ENCODE measurements at regions not wholly inside any gene's neighbourhood (a gene's known extent, or its start where the extent isn't known, plus 50 kb on each side); places are given as distances from the start of the nearest gene placed in this dataset.

GRCh38 chr19:30679153-30679702 is 307.0 kb downstream of the ZNF536 start:
- peaks cover 4% of the 10 kb centered on the region for H3K27me3 Mint-ChIP-seq (ENCODE audit: low read depth)
- Histone ChIP-seq H2BK120ac (ENCODE audit: low read depth, low read length, poor library complexity, severe bottlenecking) (no peak overlapping the region), H2BK5ac (ENCODE audit: insufficient read length, low read length) (no peak overlapping the region), H3K23ac (ENCODE audit: insufficient read length, low read depth, low read length) (no peak overlapping the region), H2AFZ (ENCODE audit: low read length) (no peak overlapping the region), H4K8ac (replicated peaks; ENCODE audit: insufficient read length, low read depth, low read length) (no peak overlapping the region), H3K18ac (ENCODE audit: insufficient read length, low read depth, low read length) (no peak overlapping the region), H3K56ac (ENCODE audit: insufficient read length, low read depth, low read length) (no peak overlapping the region), H3K27me3 (ENCODE audit: insufficient read depth, low read length) (no peaks in the 10 kb centered on the region), H2BK20ac (ENCODE audit: low read depth, low read length, poor library complexity, severe bottlenecking) (no peak overlapping the region), H3K79me2 (ENCODE audit: insufficient read depth, low read length) (no peaks in the 10 kb centered on the region), H3K23me2 (ENCODE audit: insufficient read length, low read depth, low read length, poor library complexity, severe bottlenecking) (no peaks in the 10 kb centered on the region), H4K5ac (ENCODE audit: insufficient read length, low read depth, low read length) (no peak overlapping the region), H3T11ph (ENCODE audit: low read length) (no peak overlapping the region), H4K91ac (ENCODE audit: insufficient read length, low read depth, low read length) (no peak overlapping the region), H3K27ac (ENCODE audit: insufficient read length, low read depth, low read length) (no peak overlapping the region), H2BK15ac (ENCODE audit: low read depth, low read length) (no peak overlapping the region), H3K14ac (ENCODE audit: insufficient read depth, low read length) (no peak overlapping the region), H3K79me1 (ENCODE audit: insufficient read depth, low read depth, low read length, poor library complexity, severe bottlenecking) (no peaks in the 10 kb centered on the region), H2AK5ac (ENCODE audit: insufficient read length, low read length) (no peak overlapping the region), H4K20me1 (ENCODE audit: control insufficient read depth, insufficient read depth, insufficient read length) (no peaks in the 10 kb centered on the region), H3K9ac (ENCODE audit: extremely low read depth, insufficient read length, low read length) (no peak overlapping the region), H3K4ac (ENCODE audit: low read depth, low read length) (no peak overlapping the region), H3K4me2 (ENCODE audit: insufficient read depth, insufficient read length, low read length) (no peak overlapping the region), H3K4me1 (ENCODE audit: insufficient read depth, low read length) (no peaks in the 10 kb centered on the region), H3K9me3 (ENCODE audit: control insufficient read depth, low read depth, low read length) (no peaks in the 10 kb centered on the region), H2BK12ac (ENCODE audit: insufficient read length, low read depth, low read length) (no peak overlapping the region)
- no peaks in the 10 kb centered on the region; a peak in 1 of 5 replicates for H3K9me3 Mint-ChIP-seq
- no peak overlapping the region for H3K27ac Mint-ChIP-seq
- peaks cover 2 to 3% of the 10 kb centered on the region in 2 experiments; a peak in 1 of 4 replicates for H3K4me1 Mint-ChIP-seq
- WGBS (ENCODE audit: extremely low coverage, insufficient read length, low lambda C conversion rate): no CpG with 5 or more reads among the region's 16 CpGs
- no peak for DNase-seq
- no peak overlapping the region for H3K4me3 Mint-ChIP-seq
- H3K36me3 Mint-ChIP-seq (ENCODE audit: insufficient read depth in 1 of 3, low read depth in 3 of 3): no peaks in the 10 kb centered on the region
- TF ChIP-seq, protein P1, sequence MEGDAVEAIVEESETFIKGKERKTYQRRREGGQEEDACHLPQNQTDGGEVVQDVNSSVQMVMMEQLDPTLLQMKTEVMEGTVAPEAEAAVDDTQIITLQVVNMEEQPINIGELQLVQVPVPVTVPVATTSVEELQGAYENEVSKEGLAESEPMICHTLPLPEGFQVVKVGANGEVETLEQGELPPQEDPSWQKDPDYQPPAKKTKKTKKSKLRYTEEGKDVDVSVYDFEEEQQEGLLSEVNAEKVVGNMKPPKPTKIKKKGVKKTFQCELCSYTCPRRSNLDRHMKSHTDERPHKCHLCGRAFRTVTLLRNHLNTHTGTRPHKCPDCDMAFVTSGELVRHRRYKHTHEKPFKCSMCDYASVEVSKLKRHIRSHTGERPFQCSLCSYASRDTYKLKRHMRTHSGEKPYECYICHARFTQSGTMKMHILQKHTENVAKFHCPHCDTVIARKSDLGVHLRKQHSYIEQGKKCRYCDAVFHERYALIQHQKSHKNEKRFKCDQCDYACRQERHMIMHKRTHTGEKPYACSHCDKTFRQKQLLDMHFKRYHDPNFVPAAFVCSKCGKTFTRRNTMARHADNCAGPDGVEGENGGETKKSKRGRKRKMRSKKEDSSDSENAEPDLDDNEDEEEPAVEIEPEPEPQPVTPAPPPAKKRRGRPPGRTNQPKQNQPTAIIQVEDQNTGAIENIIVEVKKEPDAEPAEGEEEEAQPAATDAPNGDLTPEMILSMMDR (conservative IDR thresholded peaks at IDR 0.05): no peak

All from H9 (cell line).